ENCODE measurements at regions not wholly inside any gene's neighbourhood (a gene's known extent, or its start where the extent isn't known, plus 50 kb on each side); places are given as distances from the start of the nearest gene placed in this dataset.
A peak's percentile ranks its signal among the peaks of the same experiment; 100 is the strongest.

GRCh38 chr2:58460670-58461069, 219.5 kb upstream of the FANCL start:
- Histone ChIP-seq H3K36me3 (ENCODE audit: low read depth) (no peaks in the 10 kb centered on the region), H3K9me2 (ENCODE audit: insufficient read depth) (no peaks in the 10 kb centered on the region), H3F3A (ENCODE audit: insufficient read depth, low read depth) (no peaks in the 10 kb centered on the region), H3K4me1 (replicated peaks; ENCODE audit: insufficient read depth) (no peaks in the 10 kb centered on the region), H2AFZ (0 out of 2 replicates have a peak overlapping the region, but pooled peaks have one; percentile 28), H3K79me2 (ENCODE audit: low read depth) (no peaks in the 10 kb centered on the region), H3K4me2 (no peak overlapping the region), H3K27ac (no peak overlapping the region), H4K20me1 (ENCODE audit: insufficient read depth) (no peaks in the 10 kb centered on the region), H3K4me3 (no peak overlapping the region), H3K27me3 (ENCODE audit: insufficient read depth, low read depth) (no peaks in the 10 kb centered on the region), H3K9me3 (ENCODE audit: insufficient read depth, low read depth) (no peaks in the 10 kb centered on the region)
- BruUV-seq (replicated peaks): no TSS peak
- TF ChIP-seq CTCF (conservative IDR thresholded peaks at IDR 0.05) (no peak), EZH2 (IDR thresholded peaks at IDR 0.05; ENCODE audit: low read depth) (no peak)
- ChIA-PET CTCF (no interaction called here), POLR2A (ENCODE audit: unreplicated experiment) (no interaction called here)
- intact Hi-C loops (cut with micrococcal nuclease; ENCODE audit: unreplicated experiment): no loop called here
- DNase-seq: no peak

GRCh38 chr2:58449286-58450010, 208.3 kb upstream of the FANCL start:
- Histone ChIP-seq H3K27ac (no peak overlapping the region), H2AFZ (no peak overlapping the region), H3K4me1 (replicated peaks; ENCODE audit: insufficient read depth) (no peaks in the 10 kb centered on the region), H3K4me2 (no peak overlapping the region), H4K20me1 (ENCODE audit: insufficient read depth) (no peaks in the 10 kb centered on the region), H3K9me3 (ENCODE audit: insufficient read depth, low read depth) (no peaks in the 10 kb centered on the region), H3K36me3 (ENCODE audit: low read depth) (no peaks in the 10 kb centered on the region), H3K79me2 (ENCODE audit: low read depth) (no peaks in the 10 kb centered on the region), H3F3A (ENCODE audit: insufficient read depth, low read depth) (no peaks in the 10 kb centered on the region), H3K9me2 (ENCODE audit: insufficient read depth) (no peaks in the 10 kb centered on the region; the same call in 1 of the 2 replicates), H3K27me3 (ENCODE audit: insufficient read depth, low read depth) (no peaks in the 10 kb centered on the region), H3K4me3 (no peak overlapping the region)
- intact Hi-C loops (cut with micrococcal nuclease; ENCODE audit: unreplicated experiment): loop anchor here (10.0 kb wide), 1 partner anchor 315 kb away; no protein-coding TSS in a partner anchor
- ChIA-PET CTCF (interaction anchor here (0.6 to 1.1 kb wide), 7 partner anchors 231 to 773 kb away, joined by 3 to 7 read pairs (median 4); no protein-coding TSS in a partner anchor), POLR2A (ENCODE audit: unreplicated experiment) (no interaction called here)
- no peak for DNase-seq
- no peak for TF ChIP-seq EZH2 (IDR thresholded peaks at IDR 0.05; ENCODE audit: low read depth)
- 0 out of 2 replicates have a peak, but pooled peaks have one; percentile 19 for TF ChIP-seq CTCF (conservative IDR thresholded peaks at IDR 0.05)
- BruUV-seq (replicated peaks): no TSS peak

GRCh38 chr2:58448845-58449244, 207.7 kb upstream of the FANCL start:
- POLR2A ChIA-PET (ENCODE audit: unreplicated experiment): no interaction called here
- CTCF ChIA-PET: interaction anchor here (0.6 to 1.7 kb wide), 4 partner anchors 517 to 544 kb away, joined by 3 to 9 read pairs (median 4); no protein-coding TSS in a partner anchor
- Histone ChIP-seq H3K27ac (no peak overlapping the region), H3K9me2 (ENCODE audit: insufficient read depth) (no peaks in the 10 kb centered on the region; the same call in 1 of the 2 replicates), H3F3A (ENCODE audit: insufficient read depth, low read depth) (no peaks in the 10 kb centered on the region), H2AFZ (no peak overlapping the region), H3K4me3 (no peak overlapping the region), H3K9me3 (ENCODE audit: insufficient read depth, low read depth) (no peaks in the 10 kb centered on the region), H3K27me3 (ENCODE audit: insufficient read depth, low read depth) (no peaks in the 10 kb centered on the region), H3K36me3 (ENCODE audit: low read depth) (no peaks in the 10 kb centered on the region), H3K79me2 (ENCODE audit: low read depth) (no peaks in the 10 kb centered on the region), H3K4me1 (replicated peaks; ENCODE audit: insufficient read depth) (no peaks in the 10 kb centered on the region), H3K4me2 (no peak overlapping the region), H4K20me1 (ENCODE audit: insufficient read depth) (no peaks in the 10 kb centered on the region)
- no peak for DNase-seq
- BruUV-seq (replicated peaks): no TSS peak
- intact Hi-C loops (cut with micrococcal nuclease; ENCODE audit: unreplicated experiment): loop anchor here (1.0 to 10.0 kb wide), 4 partner anchors 316 to 728 kb away; no protein-coding TSS in a partner anchor
- TF ChIP-seq CTCF (conservative IDR thresholded peaks at IDR 0.05) (no peak), EZH2 (IDR thresholded peaks at IDR 0.05; ENCODE audit: low read depth) (no peak)

Data from PC-9 (cell line).